Spleen (tissue), 11 donors: ENCODE measurements at regions not wholly inside any gene's neighbourhood (a gene's known extent, or its start where the extent isn't known, plus 50 kb on each side); places are given as distances from the start of the nearest gene placed in this dataset.

Experiments
- DNase-seq: peaks from one replicate; pipeline ENCODE4 v3.0.0-alpha.2; 2020
- H3K27ac ChIP-seq, 8 donors: fragments of 200-600 bp; sonication (generic) in 7 of 8; 1 replicate in 4 of 8; 2 replicates in 4 of 8; pipeline versions ENCODE4 v1.5.0 to v1.8.0; 2016 to 2021; ENCODE audit warnings: inconsistent platforms in 4 of 8, mild to moderate bottlenecking in 4 of 8, moderate library complexity in 1 of 8
- H3K27me3 ChIP-seq, 7 donors: fragments of 200-600 bp; sonication (generic) in 6 of 7; replicated peaks in 1 of 7; 1 replicate in 4 of 7; 2 replicates in 3 of 7; pipeline versions ENCODE4 v1.5.0 to v1.8.0; 2016 to 2021; ENCODE audit warnings: inconsistent platforms in 3 of 7, mild to moderate bottlenecking in 1 of 7
- H3K36me3 ChIP-seq, 6 donors: fragments of 200-600 bp; sonication (generic) in 5 of 6; 1 replicate in 4 of 6; 2 replicates in 2 of 6; pipeline versions ENCODE4 v1.5.0 to v1.8.0; 2016 to 2021; ENCODE audit warnings: inconsistent platforms in 2 of 6
- H3K4me1 ChIP-seq, 6 donors: fragments of 200-600 bp; sonication (generic) in 5 of 6; 1 replicate in 3 of 6; 2 replicates in 3 of 6; pipeline versions ENCODE4 v1.5.0 to v1.8.0; 2016 to 2021; ENCODE audit warnings: inconsistent platforms in 3 of 6
- H3K4me3 ChIP-seq, 8 donors: fragments of 200-600 bp; sonication (generic) in 7 of 8; 1 replicate in 4 of 8; 2 replicates in 4 of 8; pipeline versions ENCODE4 v1.5.0 to v1.8.0; 2016 to 2021; ENCODE audit warnings: inconsistent platforms in 4 of 8, mild to moderate bottlenecking in 4 of 8, moderate library complexity in 2 of 8
- H3K9me3 ChIP-seq, 8 donors: fragments of 200-600 bp; sonication (generic) in 7 of 8; 1 replicate in 4 of 8; 2 replicates in 4 of 8; pipeline versions ENCODE4 v1.5.0 to v1.8.0; 2016 to 2021; ENCODE audit warnings: inconsistent platforms in 4 of 8
- CTCF ChIP-seq, 11 experiments: fragments of 200-600 bp in 7 of 11; fragments of 450-650 bp in 4 of 11; sonication (generic) in 4 of 11; IDR thresholded peaks in 8 of 11; conservative IDR thresholded peaks in 3 of 11; 1 replicate in 7 of 11; 2 replicates in 4 of 11; pipeline versions ENCODE4 v1.4.0 to v1.8.0; 2016 to 2021; ENCODE audit warnings: antibody characterized with exemption in 11 of 11, inconsistent platforms in 4 of 11, mild to moderate bottlenecking in 1 of 11
- POLR2A ChIP-seq, 3 donors: fragments of 450-650 bp; IDR thresholded peaks; one replicate each; pipeline ENCODE4 v1.5.1; 2017; ENCODE audit warnings: antibody characterized with exemption in 3 of 3, mild to moderate bottlenecking in 1 of 3
- POLR2AphosphoS5 ChIP-seq, 3 donors: sonication (generic); formaldehyde crosslinking; IDR thresholded peaks; one replicate each; pipeline ENCODE4 v1.5.1; 2017; ENCODE audit warnings: antibody characterized with exemption in 3 of 3
- WGBS, 5 donors: extraction: QIAGEN DNeasy Blood & Tissue Kit in 3 of 5; methylation state at CpG; one replicate each; pipeline versions ENCODE4 v1.1.5 to v1.1.7; 2013 to 2018; 5-methylcytosine and 5-hydroxymethylcytosine counted together
- intact Hi-C: fragments of 100-400 bp; cut with DNase I; formaldehyde crosslinking; loops from one replicate; pipeline ENCODE4 v1.15.0; 2023; ENCODE audit warnings: low total_unique reads
- donor health status: healthy with polysubstance abuse.
- donor health status: DM: no; HTN: no; CAD: no; lungs with moderate emphysema.
- donor health status: DM: no; HTN: no; CAD: no.
- donor health status: Bipolar disorder and iron deficiency.
- donor health status: healthy.
- donor health status: DM: no; HTN: no; CAD: no.
- donor health status: DM: yes; HTN: yes; CAD: no.

DNA sequence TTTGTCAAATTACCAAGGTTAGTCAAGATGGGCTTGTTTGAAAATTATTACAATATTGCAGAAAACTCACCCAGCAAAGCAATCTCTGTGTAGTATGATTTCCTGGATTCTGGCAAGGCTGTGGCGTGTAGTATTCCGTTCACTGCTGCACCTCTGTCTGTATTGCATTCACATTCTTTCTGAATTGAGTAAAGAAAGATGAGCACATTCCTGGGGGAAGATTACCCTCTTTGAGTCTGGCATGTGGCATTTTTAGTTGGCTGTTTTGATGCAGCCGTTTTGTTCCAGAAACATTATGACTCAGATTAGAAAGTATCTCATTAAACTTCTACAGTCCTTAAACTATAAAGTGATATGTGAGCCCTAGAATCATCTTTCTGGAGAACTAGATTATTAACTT is 197.7 kb downstream of the TENT4A start:
- no peak for DNase-seq
- no peak overlapping the region for H3K4me3 ChIP-seq
- 73 to 90% (median 83%) methylated on average over 3 of the region's 3 CpGs for WGBS, 5 donors
- intact Hi-C loops: no loop called here
- no peaks in the 10 kb centered on the region for H3K9me3 ChIP-seq
- no peaks in the 10 kb centered on the region for H3K27me3 ChIP-seq
- no peaks in the 10 kb centered on the region for H3K4me1 ChIP-seq
- no peak overlapping the region for H3K27ac ChIP-seq
- no peak for TF ChIP-seq POLR2AphosphoS5 (IDR thresholded peaks at IDR 0.05)
- no peak for TF ChIP-seq POLR2A (IDR thresholded peaks at IDR 0.05)
- no peak for TF ChIP-seq CTCF (IDR thresholded peaks at IDR 0.05 in 8 of 11, conservative IDR thresholded peaks at IDR 0.05 in 3 of 11)
- H3K36me3 ChIP-seq: no peaks in the 10 kb centered on the region

DNA sequence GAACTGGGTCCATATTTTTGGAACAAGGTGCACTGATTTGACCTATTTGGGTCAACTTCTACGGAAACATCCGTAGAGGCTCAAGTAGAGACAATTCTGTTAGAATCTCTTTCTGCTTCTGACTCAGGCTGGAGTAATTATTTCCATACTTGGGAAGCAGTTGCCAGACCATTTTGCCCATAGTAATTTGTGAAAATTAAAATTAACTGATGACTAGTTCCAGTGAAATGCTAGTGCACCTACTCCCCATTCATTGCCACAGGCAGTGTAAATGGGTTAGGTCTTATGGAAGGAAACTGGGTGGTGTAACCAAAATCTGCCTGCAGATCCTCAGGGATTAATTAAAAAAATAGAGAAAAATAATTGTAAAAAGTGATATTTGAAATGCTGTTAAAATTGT is 201.1 kb downstream of the TENT4A start:
- Histone ChIP-seq H3K4me3 (no peak overlapping the region), H3K27me3 (no peaks in the 10 kb centered on the region), H3K9me3 (peaks cover 0 to 3% (median 0%) of the 10 kb centered on the region in 8 donors), H3K36me3 (no peaks in the 10 kb centered on the region), H3K27ac (no peak overlapping the region), H3K4me1 (no peaks in the 10 kb centered on the region)
- intact Hi-C loops: no loop called here
- WGBS, 5 donors: 88 to 96% (median 93%) methylated on average over 2 of the region's 2 CpGs
- DNase-seq: no peak
- TF ChIP-seq CTCF (IDR thresholded peaks at IDR 0.05 in 8 of 11, conservative IDR thresholded peaks at IDR 0.05 in 3 of 11): no peak
- no peak for TF ChIP-seq POLR2A (IDR thresholded peaks at IDR 0.05)
- no peak for TF ChIP-seq POLR2AphosphoS5 (IDR thresholded peaks at IDR 0.05)

DNA sequence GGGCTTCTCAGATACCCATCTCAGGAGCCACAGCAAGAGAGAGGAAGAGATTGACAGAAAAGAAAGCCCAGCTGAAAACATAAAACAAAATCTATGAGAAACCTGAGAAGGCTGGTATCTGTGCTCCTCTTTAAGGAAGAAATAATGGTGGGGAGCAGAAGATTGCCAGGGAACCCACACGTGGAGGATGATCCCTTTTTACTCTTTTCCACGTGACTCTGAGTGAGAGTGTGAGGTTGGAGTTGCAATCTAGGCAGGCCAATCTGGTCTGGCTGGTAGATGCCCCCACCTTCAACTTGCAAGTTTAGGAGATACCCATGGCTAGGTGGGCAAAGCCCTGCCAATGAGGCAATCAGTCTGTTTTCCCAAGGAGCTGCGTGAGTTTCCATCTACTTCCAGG is 202.3 kb downstream of the TENT4A start:
- no peaks in the 10 kb centered on the region for H3K36me3 ChIP-seq
- no peak overlapping the region for H3K4me3 ChIP-seq
- H3K9me3 ChIP-seq: peaks cover 0 to 3% (median 0%) of the 10 kb centered on the region in 8 donors
- no peaks in the 10 kb centered on the region for H3K4me1 ChIP-seq
- no peak overlapping the region for H3K27ac ChIP-seq
- no peaks in the 10 kb centered on the region for H3K27me3 ChIP-seq
- DNase-seq: no peak
- TF ChIP-seq CTCF (IDR thresholded peaks at IDR 0.05 in 8 of 11, conservative IDR thresholded peaks at IDR 0.05 in 3 of 11) (no peak), POLR2A (IDR thresholded peaks at IDR 0.05) (no peak), POLR2AphosphoS5 (IDR thresholded peaks at IDR 0.05) (no peak)
- intact Hi-C loops: no loop called here
- 62 to 80% (median 74%) methylated on average over 3 of the region's 3 CpGs for WGBS, 5 donors

DNA sequence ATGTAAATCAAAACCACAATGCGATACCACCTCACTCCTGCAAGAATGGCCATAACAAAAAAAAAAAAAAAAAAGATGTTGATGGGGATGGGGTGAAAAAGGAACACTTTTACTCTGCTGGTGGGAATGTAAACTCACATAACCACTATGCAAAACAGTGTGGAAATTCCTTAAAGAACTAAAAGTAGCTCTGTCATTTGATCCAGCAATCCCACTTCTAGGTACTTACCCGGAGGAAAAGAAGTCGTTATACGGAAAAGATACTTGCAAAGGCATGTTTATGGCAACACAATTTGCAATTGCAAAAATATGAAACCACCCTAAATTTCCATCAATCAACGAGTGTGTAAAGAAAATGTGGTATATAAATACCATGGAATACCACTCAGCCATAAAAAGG is 205.0 kb downstream of the TENT4A start:
- 86 to 91% (median 89%) methylated on average over 5 of the region's 5 CpGs for WGBS, 5 donors
- intact Hi-C loops: no loop called here
- Histone ChIP-seq H3K27me3 (no peaks in the 10 kb centered on the region), H3K36me3 (no peaks in the 10 kb centered on the region), H3K4me3 (no peak overlapping the region), H3K27ac (no peak overlapping the region), H3K9me3 (peaks cover 0 to 8% (median 0%) of the 10 kb centered on the region in 8 donors), H3K4me1 (no peaks in the 10 kb centered on the region)
- no peak for DNase-seq
- TF ChIP-seq POLR2A (IDR thresholded peaks at IDR 0.05) (no peak), POLR2AphosphoS5 (IDR thresholded peaks at IDR 0.05) (no peak), CTCF (IDR thresholded peaks at IDR 0.05 in 8 of 11, conservative IDR thresholded peaks at IDR 0.05 in 3 of 11) (no peak)
